HPDE6-E6E7 (cell line): ENCODE measurements at regions not wholly inside any gene's neighbourhood (a gene's known extent, or its start where the extent isn't known, plus 50 kb on each side); places are given as distances from the start of the nearest gene placed in this dataset.
A peak's percentile ranks its signal among the peaks of the same experiment; 100 is the strongest.

ENCODE experiments used
- DNase-seq: peaks from one replicate; pipeline ENCODE4 v3.0.0; 2011; ENCODE audit warnings: missing footprints; ENCODE audit errors: extremely low spot score

DNA sequence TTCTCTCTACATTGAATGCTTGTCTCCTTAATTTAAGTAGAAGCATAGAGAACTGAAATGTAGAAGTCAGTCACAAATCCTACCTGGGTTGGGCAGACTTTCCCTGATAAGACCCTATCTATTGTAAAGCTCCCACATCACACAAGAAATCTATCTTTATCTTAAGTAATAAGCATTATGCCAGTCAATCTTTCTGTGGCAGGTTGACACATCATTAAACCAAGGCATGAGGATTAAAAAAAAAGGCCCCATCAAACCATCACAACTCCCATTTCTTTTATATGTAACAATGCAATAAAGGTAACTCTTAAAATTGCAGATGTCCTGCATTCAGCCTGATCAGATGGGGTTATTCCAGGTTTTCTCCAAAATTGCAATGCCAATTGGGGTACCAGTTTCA is 311.8 kb downstream of the TOX3 start:
- no peak for DNase-seq

DNA sequence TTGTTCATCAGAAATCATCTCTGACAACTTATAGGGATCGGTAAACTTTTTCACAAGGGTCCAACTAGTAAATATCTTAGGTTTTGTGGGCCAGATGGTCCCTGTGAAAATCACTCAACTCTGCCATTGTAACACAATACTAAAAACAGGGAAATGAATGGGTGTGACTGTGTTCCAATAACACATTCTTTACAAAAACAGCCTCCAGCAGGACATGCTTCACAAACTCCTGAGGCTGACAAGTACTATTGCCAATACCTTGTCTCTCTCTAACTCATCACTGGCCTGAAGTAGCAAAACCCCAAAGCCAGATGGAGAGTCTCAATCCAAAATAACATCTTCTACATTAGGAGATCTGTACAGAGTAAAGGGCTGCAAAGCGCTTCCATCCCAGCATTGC is 312.3 kb downstream of the TOX3 start:
- DNase-seq, result no peak

DNA sequence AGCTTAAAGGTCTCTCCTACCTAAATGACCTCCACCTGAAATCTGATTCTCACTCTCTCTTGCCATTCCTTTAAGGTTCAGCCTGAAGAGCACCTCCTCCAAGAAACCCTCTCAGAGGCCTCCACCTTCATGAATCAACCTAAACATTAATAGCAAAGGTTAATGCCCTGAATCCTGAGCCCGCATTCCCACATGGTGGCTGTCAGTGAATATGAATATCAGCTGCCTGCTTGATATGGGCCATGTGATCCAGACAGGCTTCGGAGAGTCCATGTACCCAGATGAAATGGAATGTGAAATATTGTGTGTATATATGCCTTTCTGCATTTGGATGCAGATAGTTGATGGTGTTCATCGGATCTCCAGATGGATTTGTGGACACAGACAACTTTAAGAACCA is 317.5 kb downstream of the TOX3 start:
- DNase-seq, result no peak

DNA sequence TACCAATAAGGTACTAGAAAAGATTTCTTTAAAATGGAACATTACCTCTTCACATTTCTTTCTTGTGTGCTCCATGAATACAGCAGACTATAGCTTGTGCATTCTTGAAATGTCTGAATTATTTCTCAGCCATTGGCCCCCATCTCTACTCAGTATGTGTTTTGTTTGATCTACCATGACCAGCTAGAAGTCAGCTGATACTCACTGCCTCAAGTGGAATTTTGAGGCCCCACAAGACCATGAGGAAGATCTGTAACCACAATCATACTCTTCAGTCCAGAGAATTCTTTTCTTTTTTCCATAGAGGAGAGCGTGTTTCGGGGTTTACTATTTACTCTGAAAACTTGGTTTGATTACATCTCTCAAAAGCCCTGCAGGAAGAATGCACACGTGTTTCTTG is 319.1 kb downstream of the TOX3 start:
- DNase-seq, result no peak

DNA sequence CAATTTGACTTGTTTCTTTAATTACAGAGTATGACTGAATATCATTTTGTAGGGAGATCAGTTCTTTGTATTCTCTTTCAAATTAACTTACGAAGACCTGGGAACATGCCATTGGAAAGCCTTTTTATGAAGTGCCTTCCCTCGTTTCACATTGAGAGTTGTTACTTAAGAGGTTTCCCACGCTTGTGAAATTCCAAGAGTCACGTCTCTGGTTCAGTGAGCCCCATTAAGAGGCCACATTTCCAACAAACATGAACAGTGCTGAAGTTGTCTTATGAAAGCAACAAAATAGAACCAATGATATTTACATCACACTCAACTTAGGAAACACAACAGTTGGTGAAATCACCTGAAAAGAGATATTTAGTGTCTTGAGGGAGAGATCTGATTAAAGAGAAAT is 334.1 kb downstream of the TOX3 start:
- no peak for DNase-seq

DNA sequence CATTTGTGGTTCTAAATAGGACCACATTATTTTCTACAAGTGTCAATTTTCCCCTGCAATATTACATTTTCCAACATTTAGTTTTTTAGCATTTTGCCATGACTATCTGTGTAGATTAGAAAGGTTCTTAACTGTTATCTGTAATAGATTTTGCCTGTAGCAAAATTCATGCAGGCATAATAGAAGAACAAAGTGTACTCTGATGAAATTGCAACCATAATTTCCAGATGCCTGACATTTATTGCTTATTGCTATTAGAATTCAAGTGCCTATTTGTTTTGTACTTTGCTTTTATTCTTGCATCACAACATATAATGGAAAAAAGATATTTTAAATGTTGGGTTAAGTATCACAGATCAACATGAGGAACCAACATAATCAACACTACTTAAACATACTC is 337.7 kb downstream of the TOX3 start:
- no peak for DNase-seq

DNA sequence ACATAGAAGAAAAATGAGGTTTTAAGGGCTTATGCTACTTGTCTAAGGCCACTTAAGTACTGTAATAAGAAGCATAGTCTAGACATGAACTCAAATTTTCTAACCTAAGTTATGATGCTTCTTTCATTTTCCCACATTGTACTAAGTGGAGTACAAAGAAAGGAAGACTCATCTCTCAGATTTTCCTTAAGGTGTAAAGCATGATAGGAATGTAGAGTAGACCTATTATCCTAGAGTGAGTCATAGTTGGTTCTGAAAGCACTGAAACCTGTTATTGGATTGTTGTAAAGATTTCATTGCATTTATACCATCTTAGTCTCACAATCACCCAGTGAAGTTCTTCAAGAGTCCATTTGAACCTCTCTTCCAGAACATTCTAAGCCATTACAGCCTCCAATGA is 343.8 kb downstream of the TOX3 start:
- DNase-seq, result no peak

DNA sequence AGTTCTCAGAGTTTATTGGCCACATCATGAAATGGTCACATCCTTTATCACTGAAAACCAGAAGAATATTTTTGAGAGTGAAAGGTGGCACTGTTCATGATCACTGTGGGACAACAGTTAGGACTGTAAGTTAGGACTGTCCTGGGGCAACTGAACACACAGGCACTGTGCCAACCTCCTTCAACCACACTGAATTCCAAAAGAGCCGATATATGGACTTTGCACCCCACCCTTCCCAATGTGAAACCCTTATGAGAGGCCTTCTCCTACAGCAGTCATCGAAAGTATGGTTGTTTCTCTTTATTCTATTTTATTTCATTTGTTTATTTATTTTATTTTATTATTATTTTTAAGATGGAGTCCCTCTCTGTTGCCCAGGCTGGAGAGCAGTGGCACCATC is 353.5 kb downstream of the TOX3 start:
- DNase-seq, result no peak

DNA sequence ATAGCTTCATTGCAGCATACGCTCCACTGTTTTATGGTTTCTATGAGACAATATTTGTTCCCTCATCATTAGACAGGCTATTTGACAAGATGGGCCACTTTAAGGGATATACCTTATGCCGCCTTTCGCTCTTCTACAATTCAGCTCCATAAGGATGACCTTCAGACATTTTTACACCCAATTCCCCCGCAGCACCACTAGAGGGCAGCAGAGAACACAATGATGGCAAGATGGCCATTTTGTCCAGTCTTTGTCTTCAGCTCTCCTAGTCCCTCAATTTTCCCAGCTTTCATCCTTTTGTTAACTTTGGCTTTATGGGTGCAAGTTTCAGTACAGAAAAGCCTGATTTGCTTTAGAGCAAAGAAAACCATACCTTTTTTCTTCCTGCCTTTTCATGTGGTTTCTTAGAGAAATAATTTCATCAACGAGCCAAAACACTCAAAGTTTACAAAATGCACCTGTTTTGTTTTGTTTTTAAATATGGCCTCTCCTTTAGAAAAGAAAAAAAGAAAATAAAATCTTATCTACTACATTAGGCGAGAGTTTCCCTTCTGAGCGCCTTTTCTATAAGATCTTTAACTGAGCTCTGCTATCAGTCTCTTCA is 355.3 kb downstream of the TOX3 start:
- DNase-seq, result peak; percentile 64

DNA sequence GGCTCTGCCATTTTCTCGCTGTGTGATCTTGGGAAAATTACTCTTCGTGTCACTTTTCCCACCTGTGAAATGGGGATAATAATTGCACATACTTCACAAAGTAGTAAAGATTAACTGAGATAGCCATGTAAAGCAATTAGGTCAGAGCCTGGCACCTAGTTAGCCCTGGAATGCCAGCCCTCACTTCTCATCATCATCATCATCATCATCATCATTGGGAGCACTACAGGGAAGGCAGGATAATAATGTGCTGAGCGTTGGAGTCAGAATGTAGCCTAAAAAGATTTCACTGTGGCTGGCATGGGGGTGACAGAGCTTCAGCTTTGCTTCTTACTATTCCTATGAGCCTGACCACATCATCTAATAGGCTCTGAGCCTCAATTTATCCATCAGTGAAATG is 362.6 kb downstream of the TOX3 start:
- DNase-seq, result no peak

DNA sequence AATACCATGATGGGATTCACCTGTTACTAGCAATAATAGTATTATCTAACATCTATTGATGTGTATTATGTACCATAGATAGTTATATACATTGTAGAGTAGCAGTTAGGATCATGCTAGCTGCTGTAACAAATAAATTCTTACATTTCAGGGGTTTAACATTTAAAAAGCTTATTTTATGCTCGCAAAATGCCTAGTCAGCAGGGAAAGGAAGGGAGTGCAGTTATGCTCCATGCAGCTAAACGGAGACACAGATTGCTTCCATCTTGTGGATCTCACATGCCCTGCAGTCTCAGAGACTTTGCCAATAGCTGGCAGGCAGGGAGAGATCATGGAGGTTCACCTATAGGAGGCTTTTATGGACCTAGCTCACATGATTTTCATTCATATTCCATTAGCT is 364.1 kb downstream of the TOX3 start:
- no peak for DNase-seq

DNA sequence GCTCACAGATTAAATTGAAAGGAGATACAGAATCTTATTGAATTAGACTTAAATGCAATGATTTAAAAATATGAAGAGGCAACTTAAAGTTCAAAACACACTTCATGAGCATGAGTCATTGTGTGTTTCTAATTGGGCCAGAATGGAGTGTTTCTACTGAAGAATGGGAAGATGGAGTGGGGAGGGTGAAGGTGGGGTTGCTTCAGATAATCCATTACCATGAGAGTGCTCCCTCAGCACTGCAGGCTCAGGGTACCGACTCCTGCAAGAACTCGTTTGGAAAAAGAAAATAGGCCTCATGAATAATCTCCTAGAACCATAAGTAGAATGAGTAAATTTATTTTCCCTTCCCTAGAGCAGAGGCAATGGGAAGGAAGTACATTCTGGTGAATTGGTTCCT is 372.8 kb downstream of the TOX3 start:
- no peak for DNase-seq

DNA sequence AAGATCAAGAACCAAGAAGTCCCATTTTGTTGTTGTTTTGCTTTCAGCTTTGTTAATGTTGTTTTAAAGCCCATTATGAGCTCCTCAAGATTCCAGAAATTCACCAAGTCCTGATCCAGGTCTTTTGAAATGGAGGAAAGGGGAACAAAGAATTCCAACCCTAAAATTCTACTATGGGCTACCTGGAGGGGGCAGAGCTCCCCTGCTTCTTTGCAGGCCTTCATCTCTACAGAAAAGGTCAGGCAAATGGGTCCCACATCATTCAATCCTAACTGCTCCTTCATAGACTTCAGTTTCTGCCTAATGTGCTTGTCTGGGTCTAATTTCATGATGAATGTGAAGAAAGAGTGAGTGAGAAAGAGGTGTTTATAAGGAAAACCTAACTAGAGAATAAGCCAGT is 375.5 kb downstream of the TOX3 start:
- DNase-seq, result no peak

DNA sequence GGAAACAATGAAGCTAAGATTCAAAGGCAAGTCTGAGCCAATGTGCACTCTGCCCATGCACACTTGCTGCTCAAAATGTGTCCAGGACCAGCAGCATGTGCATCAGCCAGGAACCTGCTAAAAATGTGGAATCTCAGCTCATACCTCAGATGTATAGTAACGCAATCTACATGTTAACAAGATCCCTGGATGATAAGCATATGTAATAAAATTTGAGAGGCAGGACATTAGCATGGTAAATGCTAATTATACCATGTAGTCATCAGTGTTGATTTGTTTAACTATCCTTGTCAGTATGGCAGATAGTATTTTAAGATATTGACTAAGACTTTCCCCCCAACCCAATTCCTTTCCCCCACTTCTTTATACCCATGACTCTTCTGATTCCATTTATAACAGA is 379.6 kb downstream of the TOX3 start:
- no peak for DNase-seq

DNA sequence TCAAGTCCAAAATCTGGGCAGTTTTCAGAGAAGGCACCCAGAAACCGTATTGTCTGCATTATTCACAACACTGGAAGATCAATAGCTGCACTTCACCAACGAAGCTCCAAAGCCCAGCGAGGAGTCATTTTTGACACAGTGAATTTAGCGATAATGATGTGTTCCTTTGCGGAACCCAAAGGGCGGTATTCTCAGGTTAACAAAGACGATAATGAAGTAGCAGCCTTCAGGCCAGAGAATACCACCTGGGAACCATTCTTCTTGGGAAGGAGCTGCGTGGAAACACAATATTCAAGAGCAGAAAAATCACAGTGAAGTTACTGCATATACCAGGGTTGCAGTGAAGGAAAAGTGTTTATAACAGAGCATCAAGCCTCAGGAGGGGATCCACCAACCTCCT is 381.0 kb downstream of the TOX3 start:
- no peak for DNase-seq

DNA sequence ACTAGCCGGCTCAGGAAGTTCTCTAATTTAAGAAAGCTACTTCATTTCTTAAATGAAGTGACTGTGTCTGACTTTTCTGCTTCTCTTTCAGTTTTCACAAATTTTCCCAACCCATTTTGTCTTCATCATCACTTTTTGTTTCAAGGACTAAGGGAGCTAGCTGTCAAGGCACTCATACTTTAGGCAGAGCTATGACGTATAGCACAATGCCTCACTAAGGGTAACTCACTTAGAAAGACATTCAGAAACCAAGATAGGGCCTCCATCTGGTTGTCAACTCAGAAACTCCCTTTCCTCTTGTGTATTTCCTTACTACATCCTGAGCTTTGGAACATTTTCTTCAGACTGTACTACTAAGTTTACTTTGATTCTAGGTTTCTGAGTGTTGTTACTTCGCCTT is 397.9 kb downstream of the TOX3 start:
- DNase-seq, result no peak

DNA sequence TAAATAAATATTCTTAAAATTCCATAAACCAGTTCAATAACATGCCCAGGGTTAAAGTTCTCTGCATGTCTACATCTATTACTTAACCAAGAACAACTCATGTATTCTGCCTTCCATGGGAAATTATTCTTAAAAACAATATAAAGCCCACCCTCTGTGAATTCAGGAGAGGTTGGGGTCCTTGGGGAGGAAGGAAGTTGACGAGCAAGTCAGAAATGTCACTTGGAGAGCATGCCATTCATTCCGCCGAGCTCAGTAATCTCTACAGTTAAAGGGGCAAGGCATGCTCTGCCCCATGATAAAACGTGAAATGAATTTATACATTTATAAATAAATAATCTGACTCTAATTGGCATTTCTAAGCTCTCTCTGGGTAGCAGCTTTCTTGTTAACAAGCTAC is 405.1 kb downstream of the TOX3 start:
- DNase-seq, result no peak

DNA sequence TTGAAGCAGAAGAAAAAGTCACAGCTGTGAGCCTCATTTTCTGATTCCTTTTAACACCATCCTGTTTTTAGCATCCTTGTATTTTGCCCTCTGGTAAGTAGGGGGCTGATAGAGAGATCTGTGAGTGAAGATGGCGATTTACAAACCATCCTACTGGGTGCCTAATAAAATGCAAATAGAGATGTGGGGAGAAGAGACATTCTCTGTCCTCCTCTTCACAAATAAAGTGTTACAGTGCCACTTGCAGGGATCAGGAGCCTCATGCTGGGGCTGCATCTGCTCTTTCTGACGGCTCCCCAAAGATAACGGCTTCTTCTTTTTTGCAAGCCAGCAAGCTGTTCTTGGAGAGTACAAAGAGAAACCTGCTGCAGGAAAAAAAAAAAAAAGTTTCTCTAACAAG is 418.6 kb downstream of the TOX3 start:
- DNase-seq, result no peak

DNA sequence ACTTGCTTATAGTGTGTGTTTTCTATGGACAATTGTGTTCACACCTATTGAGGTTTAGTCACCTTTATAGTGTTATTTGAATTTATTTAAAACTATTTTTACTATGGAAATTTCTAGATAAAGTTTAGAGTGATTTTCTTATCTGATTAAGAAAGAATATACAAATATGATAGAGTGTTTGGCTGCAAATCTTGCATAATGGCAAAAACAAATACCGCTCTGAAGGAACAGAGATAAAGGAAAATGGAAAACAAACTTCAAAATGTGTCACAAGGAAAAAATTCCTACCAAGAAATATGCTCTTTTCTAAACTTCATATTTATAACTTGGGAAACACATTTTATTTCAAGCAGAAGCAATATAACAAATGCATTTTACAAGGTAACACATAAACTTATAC is 423.1 kb downstream of the TOX3 start:
- DNase-seq, result no peak

DNA sequence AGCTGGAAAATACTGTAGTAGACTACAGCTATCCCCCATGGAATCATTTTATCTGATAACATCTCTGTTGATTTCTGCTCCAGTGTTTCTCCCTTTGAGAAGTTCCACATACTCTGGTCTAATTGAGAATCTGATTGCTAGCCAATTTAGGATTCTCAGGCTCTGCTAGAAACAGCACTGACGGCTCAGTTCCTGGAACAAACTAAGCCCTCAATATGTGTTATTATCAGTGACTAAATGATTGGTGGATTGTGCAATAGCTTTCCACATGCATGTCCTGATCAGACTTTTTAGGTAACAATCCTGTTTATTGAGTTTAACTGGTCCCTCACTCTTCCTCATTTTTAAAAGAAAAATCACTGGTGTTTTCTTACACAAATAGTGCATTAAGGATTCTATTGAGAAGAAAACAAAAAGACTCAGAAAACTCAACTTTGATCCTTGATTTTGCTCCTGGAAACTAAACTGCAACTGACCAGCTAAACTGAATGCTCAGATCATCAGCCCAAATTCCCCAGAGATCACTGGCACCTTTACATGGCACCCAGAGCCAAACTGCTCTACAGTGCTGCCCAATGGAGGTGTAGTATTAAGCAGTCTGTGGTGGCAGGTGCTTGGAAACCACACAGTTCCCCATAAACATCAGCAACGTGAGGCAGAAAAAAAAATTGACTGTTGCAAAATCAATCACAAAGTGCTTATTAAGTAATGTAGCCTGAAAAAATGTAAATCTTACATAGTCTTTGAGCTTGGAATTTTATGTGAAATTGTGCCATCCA is 423.7 kb downstream of the TOX3 start:
- DNase-seq, result no peak

DNA sequence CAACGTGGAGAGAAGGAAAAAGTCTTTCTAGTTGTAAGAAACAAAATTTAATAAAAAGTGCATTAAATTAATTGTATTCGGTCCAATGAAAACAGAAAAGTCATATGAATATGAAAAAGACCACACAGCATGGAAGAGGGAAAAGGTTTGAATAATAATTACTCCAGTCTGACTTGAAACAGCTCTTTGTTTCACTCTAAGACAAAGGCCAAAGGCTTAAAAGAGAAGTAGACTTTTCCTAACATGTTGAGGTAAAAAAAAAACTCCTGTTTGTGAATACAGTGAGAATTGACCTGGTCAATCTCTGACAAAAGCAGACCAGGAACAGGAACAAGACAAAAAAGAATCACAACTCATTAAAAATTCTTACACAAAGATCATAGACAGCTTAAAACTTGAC is 429.8 kb downstream of the TOX3 start:
- DNase-seq, result no peak

DNA sequence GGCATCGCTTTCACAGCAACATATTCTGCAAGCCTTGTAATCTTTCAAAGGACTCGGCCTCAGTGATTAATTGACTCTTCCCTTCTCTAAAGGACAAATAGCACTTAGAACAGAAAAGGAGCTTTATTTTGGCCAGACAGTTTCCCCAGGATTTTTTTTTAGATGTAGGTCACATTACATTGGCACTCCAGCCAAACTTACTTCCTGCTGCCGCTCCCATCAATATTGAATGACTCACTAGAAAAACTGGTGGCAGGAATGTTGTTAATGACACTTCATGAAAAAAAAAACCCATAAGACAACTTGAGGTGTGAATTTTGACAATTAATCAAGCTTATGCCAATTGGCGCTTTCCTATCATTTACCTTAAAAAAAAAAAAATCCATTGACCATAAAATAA is 432.6 kb downstream of the TOX3 start:
- no peak for DNase-seq

DNA sequence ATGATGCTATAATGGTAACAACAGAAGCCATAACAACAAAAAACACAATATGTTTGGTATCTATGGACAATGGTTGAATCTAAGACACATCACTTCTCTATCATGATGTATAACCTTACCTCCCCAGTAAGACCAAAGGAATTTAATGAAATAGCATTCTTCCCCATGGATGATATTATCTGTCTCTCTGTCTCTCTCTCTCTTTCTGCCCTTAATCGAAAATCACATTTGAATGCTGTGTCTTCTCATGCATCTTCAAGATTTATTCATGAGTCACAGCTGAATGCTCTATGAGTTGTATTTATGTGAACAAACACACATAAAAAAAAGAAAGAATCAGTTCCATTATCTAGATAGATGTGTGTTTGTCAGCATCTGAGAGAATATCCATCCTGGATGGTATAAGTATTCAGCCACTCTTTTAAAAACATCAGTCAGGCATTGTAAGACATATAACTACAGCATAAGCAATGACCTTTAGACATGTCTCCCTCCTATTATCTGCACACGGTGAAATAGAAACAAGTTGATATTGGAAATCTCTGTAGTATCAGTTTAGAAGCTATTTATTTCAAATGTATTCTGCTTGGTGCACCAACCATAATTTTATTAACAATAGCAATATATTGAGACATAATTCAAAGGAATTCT is 433.3 kb downstream of the TOX3 start:
- DNase-seq, result no peak
